ENCODE measurements at regions not wholly inside any gene's neighbourhood (a gene's known extent, or its start where the extent isn't known, plus 50 kb on each side); places are given as distances from the start of the nearest gene placed in this dataset.

DNA sequence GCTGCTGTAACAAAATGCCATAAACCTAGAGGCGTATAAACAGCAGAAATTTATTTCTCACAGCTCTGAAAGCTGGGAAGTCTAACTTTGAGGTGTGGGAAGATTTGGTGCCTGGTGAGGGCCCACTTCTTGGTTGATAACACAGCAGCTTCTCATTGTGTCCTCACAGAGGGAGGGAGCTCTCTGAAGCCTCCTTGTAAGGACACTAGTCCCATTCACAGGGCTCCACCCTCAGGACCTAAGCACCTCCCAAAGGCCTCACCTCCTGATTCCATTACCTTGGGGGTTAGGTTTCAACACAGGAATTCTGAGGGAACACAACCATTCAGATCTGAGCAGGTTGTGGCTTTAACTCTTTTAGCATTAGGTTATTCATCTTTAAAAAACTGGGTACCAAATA, 380.3 kb upstream of the ATP10A start:
- Histone ChIP-seq H3K9me2 (replicated peaks; ENCODE audit: insufficient read depth) (no peaks in the 10 kb centered on the region), H3K27ac (no peak overlapping the region), H3K4me3 (no peak overlapping the region), H2AFZ (no peak overlapping the region), H4K20me1 (ENCODE audit: insufficient read depth, poor library complexity, severe bottlenecking) (no peaks in the 10 kb centered on the region), H3K79me2 (no peaks in the 10 kb centered on the region), H3K36me3 (replicated peaks; ENCODE audit: insufficient read depth, low read depth) (no peaks in the 10 kb centered on the region), H3K27me3 (no peaks in the 10 kb centered on the region), H3K4me1 (ENCODE audit: insufficient read depth) (no peaks in the 10 kb centered on the region), H3K9me3 (ENCODE audit: low read depth) (no peaks in the 10 kb centered on the region), H3K4me2 (no peak overlapping the region)
- DNase-seq (ENCODE audit: low spot score) = no peak
- 86% methylated on average over 1 of the region's 1 CpG for WGBS (ENCODE audit: low lambda C conversion rate, missing lambda C conversion rate)
- TF ChIP-seq, protein P1, sequence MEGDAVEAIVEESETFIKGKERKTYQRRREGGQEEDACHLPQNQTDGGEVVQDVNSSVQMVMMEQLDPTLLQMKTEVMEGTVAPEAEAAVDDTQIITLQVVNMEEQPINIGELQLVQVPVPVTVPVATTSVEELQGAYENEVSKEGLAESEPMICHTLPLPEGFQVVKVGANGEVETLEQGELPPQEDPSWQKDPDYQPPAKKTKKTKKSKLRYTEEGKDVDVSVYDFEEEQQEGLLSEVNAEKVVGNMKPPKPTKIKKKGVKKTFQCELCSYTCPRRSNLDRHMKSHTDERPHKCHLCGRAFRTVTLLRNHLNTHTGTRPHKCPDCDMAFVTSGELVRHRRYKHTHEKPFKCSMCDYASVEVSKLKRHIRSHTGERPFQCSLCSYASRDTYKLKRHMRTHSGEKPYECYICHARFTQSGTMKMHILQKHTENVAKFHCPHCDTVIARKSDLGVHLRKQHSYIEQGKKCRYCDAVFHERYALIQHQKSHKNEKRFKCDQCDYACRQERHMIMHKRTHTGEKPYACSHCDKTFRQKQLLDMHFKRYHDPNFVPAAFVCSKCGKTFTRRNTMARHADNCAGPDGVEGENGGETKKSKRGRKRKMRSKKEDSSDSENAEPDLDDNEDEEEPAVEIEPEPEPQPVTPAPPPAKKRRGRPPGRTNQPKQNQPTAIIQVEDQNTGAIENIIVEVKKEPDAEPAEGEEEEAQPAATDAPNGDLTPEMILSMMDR (IDR thresholded peaks at IDR 0.05; ENCODE audit: poor library complexity) = no peak

DNA sequence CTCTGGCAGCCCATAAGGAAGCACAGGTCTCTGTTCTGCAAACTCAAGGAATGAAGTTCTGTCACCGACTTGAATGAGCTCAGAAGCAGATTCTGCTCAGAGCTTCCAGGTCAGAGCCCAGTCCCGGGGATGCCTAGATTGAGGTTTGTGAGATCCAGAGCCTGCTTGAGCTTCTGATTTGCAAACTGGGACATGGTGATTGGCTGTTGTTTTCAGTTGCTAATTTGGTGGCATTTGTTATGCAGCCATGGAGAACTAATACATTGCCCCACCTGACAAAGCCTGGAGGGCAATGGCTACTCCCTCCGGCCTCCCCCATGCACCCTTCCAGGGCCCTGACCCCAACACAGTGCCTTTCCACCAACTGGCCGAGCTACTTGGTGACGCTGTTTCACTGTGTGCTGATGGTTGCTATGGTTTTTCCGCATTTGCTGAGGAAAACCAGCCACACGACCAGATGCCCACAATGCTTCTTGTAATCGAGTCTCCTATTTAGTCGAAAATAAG, 379.5 kb upstream of the ATP10A start:
- Histone ChIP-seq H3K27me3 (no peaks in the 10 kb centered on the region), H3K79me2 (no peaks in the 10 kb centered on the region), H3K36me3 (replicated peaks; ENCODE audit: insufficient read depth, low read depth) (no peaks in the 10 kb centered on the region), H3K9me2 (replicated peaks; ENCODE audit: insufficient read depth) (no peaks in the 10 kb centered on the region), H4K20me1 (ENCODE audit: insufficient read depth, poor library complexity, severe bottlenecking) (no peaks in the 10 kb centered on the region), H2AFZ (no peak overlapping the region), H3K4me1 (ENCODE audit: insufficient read depth) (no peaks in the 10 kb centered on the region), H3K4me3 (no peak overlapping the region), H3K9me3 (ENCODE audit: low read depth) (no peaks in the 10 kb centered on the region), H3K27ac (no peak overlapping the region), H3K4me2 (no peak overlapping the region)
- TF ChIP-seq EZH2phosphoT487 (IDR thresholded peaks at IDR 0.05; ENCODE audit: low read depth, severe bottlenecking, unreplicated experiment) (no peak), EZH2 (IDR thresholded peaks at IDR 0.05; ENCODE audit: borderline replicate concordance) (no peak)
- TF ChIP-seq, protein P1 (IDR thresholded peaks at IDR 0.05; ENCODE audit: poor library complexity) = no peak
- 79% methylated on average over 9 of the region's 9 CpGs for WGBS (ENCODE audit: low lambda C conversion rate, missing lambda C conversion rate)
- DNase-seq (ENCODE audit: low spot score) = no peak

DNA sequence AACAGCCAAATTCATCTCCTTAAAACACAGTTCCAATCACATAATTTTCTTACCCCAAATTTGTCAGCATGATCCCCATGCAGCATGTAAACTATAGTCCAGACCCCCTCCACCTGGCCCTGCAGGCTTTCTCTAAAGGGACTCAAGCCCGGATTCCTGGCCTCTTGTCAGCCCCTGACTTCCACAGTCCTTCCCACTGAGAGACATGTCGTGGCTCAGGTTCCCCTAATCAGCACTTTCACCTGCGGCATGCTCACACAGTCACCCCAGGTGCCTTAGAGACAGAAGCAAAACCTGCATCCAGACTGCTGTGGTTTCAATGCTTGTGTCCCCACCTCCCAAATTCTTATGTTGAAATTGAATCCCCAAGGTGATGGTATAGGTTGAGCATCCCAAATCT, 372.7 kb upstream of the ATP10A start:
- Histone ChIP-seq H3K36me3 (replicated peaks; ENCODE audit: insufficient read depth, low read depth) (no peaks in the 10 kb centered on the region), H3K79me2 (no peaks in the 10 kb centered on the region), H3K9me2 (replicated peaks; ENCODE audit: insufficient read depth) (no peaks in the 10 kb centered on the region), H3K9me3 (ENCODE audit: low read depth) (no peaks in the 10 kb centered on the region), H3K4me1 (ENCODE audit: insufficient read depth) (no peaks in the 10 kb centered on the region), H3K27me3 (no peaks in the 10 kb centered on the region), H2AFZ (no peak overlapping the region), H3K4me2 (no peak overlapping the region), H3K4me3 (no peak overlapping the region), H3K27ac (no peak overlapping the region), H4K20me1 (ENCODE audit: insufficient read depth, poor library complexity, severe bottlenecking) (no peaks in the 10 kb centered on the region)
- WGBS (ENCODE audit: low lambda C conversion rate, missing lambda C conversion rate) = 33% methylated on average over 3 of the region's 3 CpGs
- TF ChIP-seq EZH2 (IDR thresholded peaks at IDR 0.05; ENCODE audit: borderline replicate concordance) = no peak
- TF ChIP-seq, protein P1 (IDR thresholded peaks at IDR 0.05; ENCODE audit: poor library complexity) = no peak
- TF ChIP-seq EZH2phosphoT487 (IDR thresholded peaks at IDR 0.05; ENCODE audit: low read depth, severe bottlenecking, unreplicated experiment) = no peak
- no peak for DNase-seq (ENCODE audit: low spot score)

Measured in hepatocyte (in vitro differentiated cells).